ENCODE measurements at regions not wholly inside any gene's neighbourhood (a gene's known extent, or its start where the extent isn't known, plus 50 kb on each side); places are given as distances from the start of the nearest gene placed in this dataset.

- no peaks in the 10 kb centered on the region for H3K9me3 ChIP-seq (ENCODE audit: control insufficient read depth, insufficient read depth, low read depth, low read length)
- H4K20me1 ChIP-seq (ENCODE audit: control insufficient read depth, extremely low read depth, insufficient read depth, low read length), result no peaks in the 10 kb centered on the region
- TF ChIP-seq EZH2 (IDR thresholded peaks at IDR 0.05; ENCODE audit: low read length, missing control alignments), result no peak
- TF ChIP-seq CTCF (conservative IDR thresholded peaks at IDR 0.05 in 1 of 2, IDR thresholded peaks at IDR 0.05 in 1 of 2; ENCODE audit: low read depth in 1 of 2, low read length in 2 of 2), result no peak
- H3K4me3 ChIP-seq (replicated peaks in 1 of 4; ENCODE audit: control extremely low read depth in 1 of 4, insufficient read depth in 1 of 4, low read depth in 3 of 4, low read length in 4 of 4), result no peak overlapping the region
- no peaks in the 10 kb centered on the region for H3K79me2 ChIP-seq (ENCODE audit: control insufficient read depth, insufficient read depth, low read length)
- no peak overlapping the region for H3K9ac ChIP-seq (ENCODE audit: insufficient read depth, low read length)
- H3K27me3 ChIP-seq (ENCODE audit: control insufficient read depth, insufficient read depth, low read length), result no peaks in the 10 kb centered on the region
- no peak overlapping the region for H2AFZ ChIP-seq (ENCODE audit: low read length)
- H3K4me1 ChIP-seq (ENCODE audit: control insufficient read depth, extremely low read depth, insufficient read depth, low read length), result no peaks in the 10 kb centered on the region
- DNase-seq (ENCODE audit: low read depth in 2 of 2), result no peak
- H3K4me2 ChIP-seq (ENCODE audit: extremely low read depth, insufficient read depth, low read length), result no peak overlapping the region
- H3K36me3 ChIP-seq (ENCODE audit: control insufficient read depth, insufficient read depth, low read length), result no peaks in the 10 kb centered on the region
- no peak overlapping the region for H3K27ac ChIP-seq (ENCODE audit: insufficient read depth, low read length)
Observed at GRCh38 chr10:88187472-88187871, 324.0 kb downstream of the PTEN start.

- Histone ChIP-seq H4K20me1 (ENCODE audit: control insufficient read depth, extremely low read depth, insufficient read depth, low read length) (no peaks in the 10 kb centered on the region), H3K27me3 (ENCODE audit: control insufficient read depth, insufficient read depth, low read length) (no peaks in the 10 kb centered on the region)
- DNase-seq (ENCODE audit: low read depth in 2 of 2), result no peak
Observed at GRCh38 chr10:88190123-88190522, 326.7 kb downstream of the PTEN start.

GRCh38 chr10:88190540-88191235 lies 327.3 kb downstream of the PTEN start:
- Histone ChIP-seq H3K4me1 (ENCODE audit: control insufficient read depth, extremely low read depth, insufficient read depth, low read length) (no peaks in the 10 kb centered on the region), H3K27me3 (ENCODE audit: control insufficient read depth, insufficient read depth, low read length) (no peaks in the 10 kb centered on the region), H3K9ac (ENCODE audit: insufficient read depth, low read length) (no peak overlapping the region), H2AFZ (ENCODE audit: low read length) (no peak overlapping the region), H3K27ac (ENCODE audit: insufficient read depth, low read length) (no peak overlapping the region), H3K4me2 (ENCODE audit: extremely low read depth, insufficient read depth, low read length) (no peak overlapping the region), H4K20me1 (ENCODE audit: control insufficient read depth, extremely low read depth, insufficient read depth, low read length) (no peaks in the 10 kb centered on the region), H3K4me3 (replicated peaks in 1 of 4; ENCODE audit: control extremely low read depth in 1 of 4, insufficient read depth in 1 of 4, low read depth in 3 of 4, low read length in 4 of 4) (no peak overlapping the region), H3K36me3 (ENCODE audit: control insufficient read depth, insufficient read depth, low read length) (no peaks in the 10 kb centered on the region), H3K9me3 (ENCODE audit: control insufficient read depth, insufficient read depth, low read depth, low read length) (no peaks in the 10 kb centered on the region), H3K79me2 (ENCODE audit: control insufficient read depth, insufficient read depth, low read length) (no peaks in the 10 kb centered on the region)
- TF ChIP-seq CTCF (conservative IDR thresholded peaks at IDR 0.05 in 1 of 2, IDR thresholded peaks at IDR 0.05 in 1 of 2; ENCODE audit: low read depth in 1 of 2, low read length in 2 of 2) (no peak), EZH2 (IDR thresholded peaks at IDR 0.05; ENCODE audit: low read length, missing control alignments) (no peak)
- no peak for DNase-seq (ENCODE audit: low read depth in 2 of 2)

More at GRCh38 chr10:88190123-88190522, 326.7 kb downstream of the PTEN start:
- Histone ChIP-seq H3K79me2 (ENCODE audit: control insufficient read depth, insufficient read depth, low read length) (no peaks in the 10 kb centered on the region), H2AFZ (ENCODE audit: low read length) (no peak overlapping the region), H3K27ac (ENCODE audit: insufficient read depth, low read length) (no peak overlapping the region), H3K4me2 (ENCODE audit: extremely low read depth, insufficient read depth, low read length) (no peak overlapping the region), H3K9ac (ENCODE audit: insufficient read depth, low read length) (no peak overlapping the region), H3K36me3 (ENCODE audit: control insufficient read depth, insufficient read depth, low read length) (no peaks in the 10 kb centered on the region), H3K9me3 (ENCODE audit: control insufficient read depth, insufficient read depth, low read depth, low read length) (no peaks in the 10 kb centered on the region), H3K4me1 (ENCODE audit: control insufficient read depth, extremely low read depth, insufficient read depth, low read length) (no peaks in the 10 kb centered on the region), H3K4me3 (replicated peaks in 1 of 4; ENCODE audit: control extremely low read depth in 1 of 4, insufficient read depth in 1 of 4, low read depth in 3 of 4, low read length in 4 of 4) (no peak overlapping the region)
- TF ChIP-seq EZH2 (IDR thresholded peaks at IDR 0.05; ENCODE audit: low read length, missing control alignments) (no peak), CTCF (conservative IDR thresholded peaks at IDR 0.05 in 1 of 2, IDR thresholded peaks at IDR 0.05 in 1 of 2; ENCODE audit: low read depth in 1 of 2, low read length in 2 of 2) (no peak)
